NCI-H446 (cell line): ENCODE measurements at regions not wholly inside any gene's neighbourhood (a gene's known extent, or its start where the extent isn't known, plus 50 kb on each side); places are given as distances from the start of the nearest gene placed in this dataset.
A peak's percentile ranks its signal among the peaks of the same experiment; 100 is the strongest.

Experiments used
- DNase-seq, 2 experiments: peaks; one replicate each; lab custom pipeline; 2025; lab: John Stamatoyannopoulos, UW

DNA sequence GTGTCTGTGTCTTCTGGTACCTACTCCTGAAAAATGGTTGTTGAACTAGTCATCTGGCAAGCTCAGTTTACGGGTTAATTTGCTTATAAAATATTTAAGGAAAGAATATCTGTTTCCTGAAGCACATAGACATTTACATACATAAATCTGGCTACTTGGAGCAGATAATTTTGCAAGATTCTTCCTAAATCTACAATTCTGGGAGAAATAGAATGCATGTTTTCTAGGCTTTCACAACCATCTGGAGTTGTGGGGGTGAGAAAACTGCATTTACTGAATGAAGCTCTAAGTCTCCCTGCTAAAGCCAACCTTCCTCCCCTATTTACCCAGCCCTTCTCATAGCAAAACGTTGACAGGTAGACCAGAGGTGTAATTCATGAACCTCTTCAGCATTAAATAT lies 393.7 kb upstream of the ARGLU1 start:
- DNase-seq = no peak

DNA sequence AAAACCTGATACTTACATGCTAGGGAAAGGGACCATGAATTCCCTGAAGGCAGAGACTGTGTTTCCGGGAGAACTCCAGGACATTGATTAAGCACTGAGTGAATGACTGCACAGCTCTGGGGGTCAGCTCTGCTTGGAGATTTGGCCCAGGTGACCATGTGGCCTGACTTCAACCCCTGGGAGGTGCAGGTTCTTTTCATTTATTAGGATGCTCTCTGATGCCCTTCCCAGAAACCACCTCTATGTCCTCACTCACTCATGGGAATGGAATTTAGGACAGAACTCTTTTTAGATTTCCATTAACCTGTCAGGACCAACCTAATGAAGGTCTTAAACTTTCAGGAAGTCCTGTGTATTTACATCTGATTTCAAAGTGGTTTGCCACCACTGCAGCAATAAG lies 393.3 kb upstream of the ARGLU1 start:
- DNase-seq = no peak

DNA sequence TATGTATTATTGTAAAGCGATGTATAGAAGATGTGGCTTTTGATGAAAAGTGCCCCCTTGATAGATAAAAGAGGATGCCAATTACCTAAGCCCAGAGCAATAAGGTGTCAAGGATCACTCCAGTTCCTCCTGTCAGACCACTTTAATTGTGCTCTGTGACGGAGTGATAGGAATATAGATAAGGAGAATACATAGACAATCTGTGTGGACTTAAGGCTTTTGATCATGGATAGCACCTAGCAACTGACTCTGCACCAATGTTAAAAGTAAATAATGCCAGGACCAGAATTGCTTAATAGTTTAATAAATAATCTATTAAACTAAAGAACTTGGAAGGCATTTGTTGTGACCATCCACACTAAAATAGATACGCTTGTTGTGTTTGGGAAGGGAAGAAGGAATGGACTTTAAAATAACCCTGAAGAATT lies 390.7 kb upstream of the ARGLU1 start:
- no peak for DNase-seq

DNA sequence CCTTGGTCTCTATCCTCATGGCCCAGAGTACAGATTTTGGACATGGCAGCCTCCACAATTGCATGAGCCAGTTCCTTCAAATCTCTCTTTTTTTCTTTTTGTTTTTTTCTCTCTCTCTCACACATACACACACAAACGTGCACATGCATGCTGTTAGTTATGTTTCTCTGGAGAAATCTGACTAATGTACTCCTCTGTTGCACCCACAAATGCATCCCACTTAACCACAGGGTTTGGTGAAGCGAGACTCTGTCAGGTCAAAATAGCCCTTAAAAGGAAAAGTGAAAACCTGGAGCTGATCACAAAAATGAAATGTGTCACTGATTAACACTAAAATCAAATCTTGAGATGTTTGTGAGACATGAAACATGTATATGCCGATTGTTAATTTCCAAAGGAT lies 374.6 kb upstream of the ARGLU1 start:
- DNase-seq = no peak

DNA sequence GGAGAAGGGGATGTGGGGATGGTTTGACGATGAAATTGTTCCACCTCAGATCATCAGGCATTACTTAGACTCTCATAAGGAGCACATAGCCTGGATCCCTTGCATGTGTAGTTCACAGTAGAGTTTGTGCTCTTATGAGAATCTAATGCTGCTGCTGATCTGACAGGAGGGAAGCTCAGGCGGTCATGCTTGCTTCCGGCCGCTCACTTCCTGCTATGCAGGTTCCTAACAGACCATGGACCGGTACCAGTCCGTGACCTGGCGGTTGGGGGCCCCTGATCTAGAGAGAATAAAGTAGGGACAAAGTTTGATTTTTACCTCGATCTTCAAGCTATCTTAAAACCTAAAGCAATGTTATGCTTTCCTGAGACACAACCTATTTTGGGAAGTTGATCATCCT lies 373.8 kb upstream of the ARGLU1 start:
- DNase-seq = no peak

DNA sequence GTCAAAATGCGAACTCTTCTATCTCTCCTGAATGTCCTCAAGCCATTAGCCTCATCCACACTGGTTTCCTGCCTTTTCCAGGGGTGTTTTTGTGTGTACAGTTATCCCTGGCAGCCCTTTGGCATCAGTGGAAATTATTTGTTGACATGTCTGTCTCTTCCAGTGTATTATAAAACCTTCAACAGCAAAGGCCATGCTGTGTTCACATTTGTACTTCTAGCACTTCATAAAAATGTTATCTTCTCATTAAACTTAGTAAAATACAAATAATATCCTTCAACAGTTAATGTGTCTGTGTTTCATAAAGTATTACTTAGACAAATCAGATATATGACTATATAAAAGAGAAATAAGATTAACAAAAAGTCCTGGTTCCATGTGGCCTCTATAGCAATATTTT lies 359.5 kb upstream of the ARGLU1 start:
- no peak for DNase-seq

DNA sequence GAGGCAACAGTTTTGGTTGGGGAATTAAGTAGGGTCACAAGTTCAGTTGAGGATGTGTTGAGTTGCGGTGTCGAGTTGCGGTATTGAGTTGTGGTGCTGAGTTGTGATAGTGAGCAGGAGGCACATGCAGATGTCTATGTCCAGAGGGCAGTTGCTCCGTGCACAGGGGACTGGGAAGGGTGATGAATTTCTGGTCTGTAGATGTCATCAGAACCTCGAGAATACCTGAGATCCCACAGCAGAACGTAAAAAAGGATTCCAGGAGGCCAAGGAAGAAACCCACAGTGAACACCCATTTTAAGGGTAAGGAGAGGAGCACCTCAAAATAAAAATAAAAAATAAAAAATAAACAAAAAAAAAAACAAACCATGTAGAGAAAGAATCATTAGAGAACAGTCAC lies 354.4 kb upstream of the ARGLU1 start:
- no peak for DNase-seq

DNA sequence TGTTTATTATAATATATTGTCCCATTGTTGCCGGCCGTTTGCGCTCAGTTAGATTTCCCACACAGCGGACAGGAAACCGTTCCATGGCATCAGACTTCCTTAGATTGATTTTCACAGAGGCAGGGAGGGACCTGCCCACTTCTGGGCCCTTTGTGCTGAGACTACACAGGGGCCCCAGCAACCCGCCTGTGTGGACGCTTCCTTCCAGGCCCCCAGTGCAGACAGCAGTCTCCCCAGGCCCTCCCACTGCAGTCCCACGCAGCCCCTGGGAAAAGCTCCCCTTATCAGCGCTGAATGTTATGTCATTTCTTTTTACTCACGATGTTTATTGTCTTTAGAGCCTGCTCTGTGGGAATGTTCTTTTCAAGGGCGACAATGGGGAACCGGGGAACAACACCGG lies 351.7 kb upstream of the ARGLU1 start:
- DNase-seq = no peak

DNA sequence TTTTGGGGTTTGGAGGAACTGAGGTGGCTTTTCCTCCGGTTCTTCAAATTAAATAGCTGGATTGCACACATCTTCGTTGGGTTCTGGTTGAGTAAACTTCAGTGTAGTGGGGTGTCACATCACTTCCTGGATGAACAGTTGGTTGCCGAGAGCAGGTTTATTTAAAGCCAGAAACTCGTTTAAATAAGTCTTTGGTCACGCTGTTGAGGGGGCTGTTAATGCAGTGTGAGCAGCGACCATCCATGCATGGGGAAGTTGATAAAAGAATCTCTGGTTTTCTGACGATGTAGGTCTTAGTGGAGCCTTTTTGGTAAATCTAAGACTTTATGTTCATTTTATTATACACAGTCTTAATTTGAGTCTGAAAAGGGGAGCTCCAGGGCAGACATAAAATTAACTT lies 351.2 kb upstream of the ARGLU1 start:
- no peak for DNase-seq

DNA sequence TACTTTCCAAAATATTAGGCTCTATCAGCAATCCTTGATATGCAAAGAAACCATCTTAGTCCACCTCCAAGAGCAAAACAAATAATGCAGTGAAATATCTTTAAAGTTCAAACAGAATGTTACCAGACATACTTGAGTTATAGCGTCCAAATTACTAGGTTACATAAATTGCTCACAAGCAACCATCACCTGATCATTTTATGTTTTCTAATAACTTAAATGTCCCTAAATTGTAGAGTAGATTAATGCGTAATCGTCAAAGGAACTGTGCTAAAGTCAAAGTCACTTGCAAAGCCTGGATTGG lies 350.6 kb upstream of the ARGLU1 start:
- DNase-seq = no peak

DNA sequence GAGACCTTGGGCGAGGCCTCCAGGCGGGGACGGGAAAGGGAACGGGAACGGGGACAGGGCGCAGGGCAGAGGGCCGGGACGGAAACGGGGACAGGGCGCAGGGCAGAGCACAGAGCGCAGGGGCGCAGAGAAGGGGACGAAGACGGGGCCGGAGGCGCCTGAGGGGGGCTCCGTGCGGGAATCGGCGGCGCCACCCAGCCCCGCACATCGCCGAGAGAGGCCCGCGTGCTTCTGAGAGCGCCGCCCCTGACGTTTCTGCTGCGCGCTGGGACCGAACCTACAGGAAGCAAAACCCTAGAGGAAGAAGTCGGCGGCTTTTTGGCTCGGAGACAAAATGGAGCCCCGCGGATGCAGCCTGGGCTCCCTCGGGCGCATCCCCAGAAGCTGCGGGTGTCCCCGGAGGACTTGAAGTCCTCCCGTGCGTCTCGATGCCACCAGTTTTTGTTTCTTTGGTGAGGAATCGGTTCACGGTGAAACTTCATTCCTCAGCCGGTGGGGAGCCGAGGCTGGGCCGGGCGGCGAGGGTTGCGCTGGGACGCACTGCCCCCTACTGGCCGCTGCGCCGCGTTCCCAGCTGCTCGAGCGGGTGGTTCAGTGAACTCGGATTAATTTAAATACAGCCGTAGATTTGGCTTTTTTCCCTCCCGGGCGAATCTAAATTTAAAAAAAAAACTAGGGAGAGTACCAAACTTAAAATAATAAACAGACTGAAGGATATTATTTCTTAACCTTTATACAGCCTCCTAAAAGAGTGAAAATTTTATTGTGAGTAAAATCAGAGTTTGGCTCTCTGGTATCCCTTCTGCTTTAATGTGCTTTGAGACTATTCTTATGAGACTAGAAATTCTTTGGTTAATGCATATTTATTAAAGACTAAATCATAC lies 350.0 kb upstream of the ARGLU1 start:
- DNase-seq = peak; percentile 16 to 50

DNA sequence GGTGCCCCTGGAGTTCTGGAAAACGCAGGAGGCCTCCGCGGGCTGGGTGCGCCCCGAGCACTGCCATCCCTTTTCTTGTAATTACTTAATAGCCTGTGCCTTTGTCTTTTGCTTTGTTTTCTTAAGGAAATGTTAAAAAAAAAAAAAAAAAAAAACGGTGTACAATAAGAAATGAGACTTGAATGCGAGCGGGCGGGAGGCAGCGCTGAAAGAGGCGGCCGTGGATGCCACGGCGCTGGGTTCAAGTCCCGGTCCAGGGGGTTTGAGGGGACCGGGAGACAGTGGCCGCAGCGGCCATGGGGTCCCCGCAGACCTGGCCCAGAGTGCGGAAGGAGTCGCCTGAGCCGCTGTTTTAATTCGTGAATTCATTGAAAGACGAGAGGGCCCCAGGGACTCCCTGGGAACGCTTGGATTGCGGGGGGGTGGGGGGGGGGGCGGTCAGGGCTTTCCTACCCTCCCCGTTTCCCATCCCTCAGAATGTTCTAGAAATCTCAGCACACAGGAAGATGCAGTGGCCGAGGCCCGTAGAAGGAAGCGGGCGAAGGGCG lies 349.2 kb upstream of the ARGLU1 start:
- DNase-seq = no peak

DNA sequence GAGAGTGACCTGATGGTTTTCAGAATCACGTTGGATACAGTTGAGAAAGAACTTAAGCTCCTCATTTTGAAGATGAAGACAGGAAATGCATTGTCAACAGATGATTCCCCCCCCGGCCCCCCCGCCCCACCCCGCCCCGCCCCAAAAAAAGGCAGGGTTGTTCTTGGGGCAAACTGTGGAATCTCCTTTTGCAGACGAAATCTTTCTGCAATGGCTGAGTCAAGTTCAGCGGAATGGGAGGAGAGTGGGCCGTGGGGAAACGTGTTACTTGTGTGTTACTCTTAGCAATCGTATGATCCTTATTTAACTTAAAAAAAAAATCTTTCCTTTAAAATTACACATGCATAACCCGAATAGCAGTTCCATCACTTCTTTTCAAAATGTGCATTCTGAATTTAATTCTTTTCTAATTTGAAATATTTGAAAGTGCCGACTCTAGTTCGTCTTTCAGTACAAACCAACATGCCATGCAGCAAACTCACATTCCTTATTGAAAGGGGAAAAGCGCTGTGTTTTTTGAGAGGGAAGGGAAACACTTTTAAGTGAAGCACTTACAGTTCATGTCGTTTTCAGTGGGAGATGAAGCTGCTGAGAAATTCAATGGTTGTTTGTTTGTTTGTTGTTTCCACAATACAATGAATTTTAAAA lies 348.5 kb upstream of the ARGLU1 start:
- no peak for DNase-seq

DNA sequence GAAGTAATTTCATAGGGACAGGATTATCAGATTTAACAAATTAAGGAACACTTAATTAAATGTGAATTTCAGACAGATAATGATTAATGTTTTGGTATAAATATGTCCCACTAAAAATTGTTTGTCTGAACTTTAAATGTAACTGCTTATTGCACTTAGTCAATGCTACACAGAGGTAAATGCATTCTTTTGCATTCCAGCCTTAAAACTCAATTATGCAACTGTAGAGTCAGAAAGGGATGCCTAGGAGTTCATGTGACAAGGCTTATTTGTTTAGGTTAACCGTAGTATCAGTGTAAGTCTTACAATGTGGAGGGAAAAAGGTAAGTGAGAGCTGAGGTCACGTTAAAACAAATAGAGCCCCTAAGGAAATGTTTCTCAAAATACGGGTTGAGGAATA lies 347.2 kb upstream of the ARGLU1 start:
- DNase-seq = no peak

DNA sequence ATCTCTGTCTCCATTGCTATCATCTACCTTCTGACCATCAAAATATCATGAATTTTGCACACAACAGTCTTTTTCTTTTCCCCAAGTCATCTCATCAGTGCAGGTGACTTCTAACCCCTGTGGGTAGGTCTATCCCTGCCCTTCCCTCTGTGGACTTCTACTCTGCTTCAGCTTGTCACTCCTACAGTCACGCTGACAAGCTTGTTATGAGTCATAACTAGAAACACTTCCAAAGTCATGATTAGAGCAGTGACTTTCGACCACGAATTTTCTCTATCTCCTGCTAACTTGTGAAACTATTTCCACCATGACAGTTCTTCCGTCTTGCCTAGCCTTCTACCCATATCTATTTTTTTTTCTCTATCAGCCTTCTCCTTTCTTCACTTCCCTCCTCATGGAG lies 343.7 kb upstream of the ARGLU1 start:
- DNase-seq = no peak

DNA sequence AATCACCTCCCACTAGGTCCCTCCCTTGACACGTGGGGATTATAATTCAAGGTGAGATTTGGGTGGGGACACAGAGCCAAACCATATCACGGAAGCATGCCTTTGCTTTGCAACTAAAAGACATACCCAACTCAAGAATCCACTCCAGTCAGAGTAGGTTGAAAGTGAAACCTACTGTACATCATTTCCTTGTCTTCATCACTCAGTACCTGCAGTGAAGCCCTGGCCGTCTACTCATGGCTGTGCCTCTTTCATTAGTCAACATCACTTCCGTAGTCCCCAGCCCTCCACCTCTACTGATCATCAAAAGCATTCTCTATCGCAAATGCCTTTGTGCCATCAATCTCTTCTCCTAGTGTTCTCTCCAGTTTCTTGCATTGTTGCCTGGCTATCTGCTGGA lies 343.1 kb upstream of the ARGLU1 start:
- DNase-seq = no peak

DNA sequence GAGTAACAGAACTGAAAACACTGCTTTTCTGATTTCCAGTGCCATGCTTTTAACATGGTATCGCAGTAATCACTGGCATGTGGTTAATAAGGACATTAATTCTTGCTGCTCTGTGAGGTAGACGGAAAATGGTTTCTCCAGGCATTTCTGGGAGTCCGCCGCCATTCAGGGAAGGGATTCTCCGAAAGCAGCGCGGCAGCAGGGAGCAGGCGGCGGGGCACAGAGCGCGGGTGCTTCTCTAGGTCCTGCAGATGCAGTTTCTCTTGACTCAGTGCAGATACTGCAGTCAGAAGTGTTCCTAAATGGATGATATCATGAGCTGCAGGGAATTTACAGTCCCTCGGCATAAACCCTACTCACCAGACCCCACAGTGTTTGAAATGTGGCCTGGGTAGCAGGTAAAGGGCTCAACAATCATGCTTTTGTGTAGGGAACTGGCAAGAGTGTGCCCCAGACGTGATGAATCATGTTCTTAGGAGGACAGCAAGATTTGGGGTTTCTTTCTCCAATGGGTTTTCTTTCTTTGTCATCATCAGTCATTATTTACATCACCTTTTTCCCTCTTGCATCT lies 338.6 kb upstream of the ARGLU1 start:
- no peak for DNase-seq

DNA sequence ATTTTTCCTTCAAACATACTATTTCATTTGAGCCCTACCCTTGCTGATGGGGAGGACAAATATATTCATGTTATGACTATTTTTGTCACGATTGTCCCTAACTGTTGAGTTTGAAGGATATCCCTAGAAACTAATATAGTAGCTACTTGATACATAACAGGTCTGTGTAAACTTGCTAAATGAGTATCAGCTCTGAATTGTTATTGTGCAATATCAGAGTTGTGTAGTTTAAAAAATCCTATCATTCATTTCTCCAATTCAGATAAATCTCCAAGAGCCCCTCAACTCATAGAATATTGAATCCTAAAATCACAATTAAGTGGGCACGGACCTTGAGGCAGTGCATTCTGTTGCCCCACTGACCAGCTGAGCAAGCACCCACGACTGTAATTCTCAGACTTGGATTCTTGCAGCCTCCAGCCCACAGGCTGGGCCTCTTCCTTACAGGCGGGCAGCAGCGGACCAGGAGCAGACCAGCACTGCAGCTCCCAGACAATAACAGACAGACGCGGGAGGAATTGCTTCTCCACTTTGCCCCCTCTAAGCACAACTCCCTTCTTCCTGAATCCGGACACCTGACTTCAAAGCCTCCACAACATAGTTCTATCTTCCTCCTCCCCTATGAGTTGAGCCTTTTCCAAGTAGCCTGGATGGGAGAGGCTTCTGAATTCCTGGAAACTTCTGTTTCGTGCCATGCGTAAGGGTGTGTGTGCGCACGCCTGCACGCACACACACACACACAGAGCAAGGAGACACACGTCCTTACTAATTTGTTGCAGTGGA lies 337.6 kb upstream of the ARGLU1 start:
- no peak for DNase-seq

DNA sequence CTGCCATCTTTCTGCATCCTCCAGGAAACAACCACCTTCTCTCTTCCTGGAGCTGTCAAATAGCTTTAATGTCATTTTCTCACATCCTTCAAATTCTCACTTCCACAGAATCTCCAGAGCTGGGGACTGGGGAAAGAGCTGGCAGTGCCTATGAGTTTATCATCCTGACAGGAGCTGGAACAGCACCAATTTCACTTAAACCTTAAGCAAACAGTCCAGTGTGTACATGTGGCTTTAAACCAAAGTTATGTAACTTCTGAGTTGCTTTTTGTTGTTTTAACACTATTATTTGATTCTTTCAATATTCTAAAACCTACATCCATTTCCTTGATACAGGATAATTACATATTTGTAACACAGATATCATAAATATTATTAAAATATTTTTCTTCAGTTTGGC lies 331.5 kb upstream of the ARGLU1 start:
- no peak for DNase-seq

DNA sequence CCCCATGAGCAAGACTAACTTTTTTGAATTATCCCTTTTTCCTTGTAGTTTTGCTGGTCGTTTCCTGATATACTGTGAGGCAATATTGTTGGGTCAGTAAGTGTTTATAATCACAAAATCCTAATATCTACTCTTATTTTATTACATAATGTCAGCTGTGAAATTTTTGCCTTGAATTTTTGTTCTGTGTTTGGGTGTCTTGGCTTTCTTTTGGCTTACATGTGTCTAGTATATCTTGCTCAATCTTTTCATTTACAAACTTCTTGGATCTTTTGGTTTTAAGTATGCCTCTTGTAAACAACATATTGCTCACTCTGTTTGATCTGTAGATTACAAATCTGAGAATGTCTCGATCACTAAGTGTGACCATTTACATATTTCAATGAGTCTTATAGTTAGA lies 330.3 kb upstream of the ARGLU1 start:
- DNase-seq = no peak

DNA sequence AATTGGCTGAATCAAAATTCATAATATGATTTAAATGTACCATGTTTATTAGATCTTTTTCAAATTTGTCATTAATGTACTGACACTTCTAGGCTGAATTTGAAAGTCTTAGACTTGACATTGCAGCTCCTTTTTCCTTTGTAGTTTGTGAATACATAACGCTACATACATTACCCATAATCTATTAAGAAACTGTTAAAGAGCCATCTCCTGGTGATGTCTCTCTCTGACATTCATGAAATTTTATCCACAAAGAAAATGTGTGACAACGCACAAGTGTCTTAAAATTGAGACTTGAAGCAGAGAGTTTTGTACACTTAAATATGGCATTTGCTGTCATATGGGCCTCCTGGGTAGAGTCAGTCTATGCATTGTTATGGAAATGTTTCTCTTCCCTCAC lies 320.2 kb upstream of the ARGLU1 start:
- DNase-seq = no peak

DNA sequence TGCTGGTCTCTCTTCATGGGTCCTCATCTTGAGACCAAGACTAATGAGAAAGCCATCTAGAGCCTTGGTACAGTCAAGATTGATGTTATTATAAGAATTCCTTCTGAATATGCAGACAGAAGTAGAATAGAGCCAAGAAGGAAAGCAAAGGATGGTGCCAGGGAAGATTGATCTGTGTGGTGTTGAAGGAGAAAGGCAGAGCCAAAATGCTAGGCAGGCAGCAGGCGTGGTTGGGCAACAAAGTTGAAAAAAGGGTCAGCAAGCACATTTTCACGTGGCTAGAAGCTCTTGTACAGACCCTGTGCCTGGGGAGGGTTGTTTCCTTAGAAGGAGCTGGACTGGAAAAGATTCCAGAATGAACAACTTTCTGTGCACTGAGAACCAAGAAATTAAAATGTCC lies 319.7 kb upstream of the ARGLU1 start:
- no peak for DNase-seq

DNA sequence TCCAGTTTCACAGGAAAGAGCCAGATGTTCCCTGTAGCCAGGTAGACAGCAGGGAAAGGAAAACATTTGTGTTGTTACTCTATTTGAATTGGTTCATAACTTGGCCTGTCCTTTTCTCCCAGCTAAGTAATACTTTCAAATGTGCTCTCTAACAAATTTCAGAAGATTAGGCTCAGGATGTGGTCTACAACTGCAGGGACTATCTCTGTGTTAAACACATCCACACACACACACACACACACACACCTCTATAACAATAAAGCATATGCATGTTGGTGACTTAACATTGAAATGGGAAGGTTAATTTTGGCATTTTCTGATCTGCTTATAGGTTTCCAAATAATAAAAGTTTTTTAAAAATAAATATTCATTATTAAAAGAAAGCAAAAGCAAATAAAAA lies 316.0 kb upstream of the ARGLU1 start:
- no peak for DNase-seq
